ENCODE measurements at regions not wholly inside any gene's neighbourhood (a gene's known extent, or its start where the extent isn't known, plus 50 kb on each side); places are given as distances from the start of the nearest gene placed in this dataset.

DNA sequence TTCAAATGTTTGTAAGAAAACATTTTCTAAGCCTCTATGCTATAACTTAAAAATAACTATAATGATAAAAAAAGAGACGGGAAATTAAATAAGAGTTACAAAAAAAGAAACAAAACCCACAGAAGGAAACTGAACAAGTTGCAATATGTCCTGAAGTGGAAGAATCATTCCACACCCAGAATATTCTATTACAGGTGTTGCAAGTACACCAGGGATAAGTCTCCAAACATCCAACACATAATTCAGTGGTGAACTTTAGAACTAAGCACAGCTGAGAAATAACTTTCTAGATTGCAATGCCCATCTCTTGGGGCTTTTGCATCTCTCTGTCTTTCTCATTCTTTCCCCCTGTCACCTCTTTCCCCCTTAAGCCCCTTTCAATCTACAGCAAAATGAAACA, 325.2 kb downstream of the BRINP1 start:
- DNase-seq, result no peak

- no peak for DNase-seq
Observed at GRCh38 chr9:119044806-119045205, 324.4 kb downstream of the BRINP1 start.

DNA sequence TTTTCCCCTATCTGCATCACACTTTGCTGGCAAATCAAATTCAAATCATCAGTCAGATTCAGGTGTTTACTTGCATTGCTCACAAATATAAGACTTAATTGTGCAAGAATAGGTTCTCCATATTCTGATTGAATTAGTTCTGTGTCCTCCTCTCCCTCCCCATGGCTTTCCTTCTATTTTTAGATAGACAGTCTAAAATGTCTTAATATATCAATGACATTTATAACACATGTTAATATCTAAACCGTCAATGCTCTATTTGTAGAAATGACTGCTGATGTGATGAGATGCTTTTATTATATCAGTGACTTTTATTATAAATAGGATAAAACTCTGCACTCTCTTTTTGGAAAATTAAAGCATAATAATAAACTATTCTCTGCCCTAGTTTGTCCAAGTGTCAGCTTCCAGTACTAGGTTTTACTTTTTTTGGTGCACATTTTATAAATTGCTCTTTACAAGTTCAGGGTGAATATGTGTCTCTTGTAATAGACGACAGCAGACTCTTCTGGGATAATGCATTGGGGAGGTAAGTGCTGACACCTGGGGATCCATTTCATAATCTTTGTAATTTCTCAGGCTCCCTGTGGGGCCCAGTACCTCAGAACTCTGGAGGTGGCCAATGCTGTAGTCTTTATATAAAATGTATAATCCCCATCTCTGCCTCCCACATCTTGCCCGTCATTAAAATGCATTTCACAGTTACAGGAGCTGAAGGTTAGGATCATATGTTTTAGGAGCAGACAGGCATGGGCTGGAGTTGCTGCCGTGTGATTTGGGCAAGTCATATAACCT, 321.5 kb downstream of the BRINP1 start:
- no peak for DNase-seq

DNA sequence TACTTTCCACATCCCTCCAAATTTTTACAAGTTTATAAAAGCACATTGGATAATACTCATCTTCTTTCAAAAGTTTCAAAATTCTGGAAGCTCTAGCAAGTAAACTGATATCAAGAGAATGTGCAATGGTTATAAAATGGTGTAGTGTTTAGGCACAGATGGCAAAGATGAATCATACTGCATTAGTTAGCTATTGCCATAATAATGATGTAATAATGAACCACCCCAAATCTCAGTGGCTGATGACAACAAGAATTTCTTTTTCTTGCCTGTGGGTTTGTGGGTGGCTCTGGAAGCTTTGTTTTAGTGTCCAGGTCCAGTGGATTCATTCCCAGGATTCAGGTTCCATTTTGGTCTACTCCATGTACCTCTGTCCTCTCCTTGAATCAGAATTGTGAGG, 319.0 kb downstream of the BRINP1 start:
- DNase-seq, result peak; percentile 23

GRCh38 chr9:119052339-119053030, 316.8 kb downstream of the BRINP1 start:
- DNase-seq, result peak; percentile 17

DNA sequence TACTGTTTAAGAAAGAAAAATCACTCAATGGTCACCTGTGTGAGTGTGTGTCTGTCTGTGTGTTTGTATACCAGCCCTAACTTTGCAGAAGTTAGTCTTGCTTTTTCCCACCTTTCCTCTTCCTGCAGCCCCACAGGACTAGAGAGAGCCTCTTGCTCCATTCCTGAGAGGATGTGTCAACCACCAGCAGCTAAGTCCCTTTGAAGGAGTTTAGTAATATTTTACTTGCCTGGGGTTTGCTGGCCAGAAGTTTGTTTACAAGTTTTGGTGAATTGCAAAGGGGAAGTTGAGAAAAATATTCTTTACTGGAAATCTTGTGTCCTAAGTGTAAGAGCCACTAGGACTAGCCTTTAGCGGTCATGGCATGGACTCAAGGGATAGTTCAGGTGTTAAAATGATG, 316.2 kb downstream of the BRINP1 start:
- no peak for DNase-seq

GRCh38 chr9:119060629-119061385, 308.4 kb downstream of the BRINP1 start:
- DNase-seq, result no peak

DNA sequence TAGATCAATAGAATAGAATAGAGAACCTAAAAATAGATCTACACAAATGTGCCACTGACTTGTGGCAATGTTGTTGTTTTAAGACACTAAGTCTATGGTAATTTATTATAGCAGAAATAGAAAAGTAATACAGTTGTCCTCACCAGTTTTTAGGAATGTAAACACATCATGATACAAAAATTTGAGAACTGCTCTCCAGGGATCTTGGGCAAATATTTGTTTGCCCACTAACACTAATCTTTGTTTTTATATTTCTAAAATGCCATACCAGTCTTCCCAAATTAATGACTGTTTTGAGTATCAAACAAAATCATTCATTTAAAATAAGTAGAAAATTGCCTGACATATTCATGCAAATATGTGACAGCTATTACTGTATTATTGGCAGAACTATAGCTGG, 297.6 kb downstream of the BRINP1 start:
- no peak for DNase-seq

- DNase-seq, result no peak
Observed at GRCh38 chr9:119074017-119074416, 295.2 kb downstream of the BRINP1 start.

- peak; percentile 88 for DNase-seq
Observed at GRCh38 chr9:119078015-119078414, 291.2 kb downstream of the BRINP1 start.

DNA sequence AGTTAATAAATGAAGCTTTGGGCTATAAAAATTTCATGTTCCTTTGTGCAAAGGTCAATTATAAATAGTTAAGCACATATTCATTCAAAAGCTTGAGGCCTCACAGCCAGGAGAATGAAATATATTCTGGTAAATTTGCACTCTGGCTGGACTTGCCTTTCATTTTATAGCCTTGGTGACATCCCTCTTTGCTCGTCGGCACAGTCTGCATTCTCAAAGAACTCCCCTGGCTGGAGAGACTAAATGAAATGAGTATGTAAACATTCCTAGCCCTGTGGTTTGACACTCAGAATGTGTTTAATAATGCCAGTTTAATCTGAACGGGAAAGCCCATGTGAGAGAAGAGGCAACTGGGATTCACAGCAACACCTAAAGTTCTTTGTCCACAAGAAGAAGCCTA, 285.6 kb downstream of the BRINP1 start:
- no peak for DNase-seq

GRCh38 chr9:119086590-119086989, 282.6 kb downstream of the BRINP1 start:
- peak; percentile 49 for DNase-seq

GRCh38 chr9:119088002-119088547, 281.2 kb downstream of the BRINP1 start:
- no peak for DNase-seq

GRCh38 chr9:119091074-119091473, 278.2 kb downstream of the BRINP1 start:
- no peak for DNase-seq

GRCh38 chr9:119092125-119092524, 277.1 kb downstream of the BRINP1 start:
- DNase-seq, result no peak

GRCh38 chr9:119094086-119094485, 275.1 kb downstream of the BRINP1 start:
- DNase-seq, result no peak

DNA sequence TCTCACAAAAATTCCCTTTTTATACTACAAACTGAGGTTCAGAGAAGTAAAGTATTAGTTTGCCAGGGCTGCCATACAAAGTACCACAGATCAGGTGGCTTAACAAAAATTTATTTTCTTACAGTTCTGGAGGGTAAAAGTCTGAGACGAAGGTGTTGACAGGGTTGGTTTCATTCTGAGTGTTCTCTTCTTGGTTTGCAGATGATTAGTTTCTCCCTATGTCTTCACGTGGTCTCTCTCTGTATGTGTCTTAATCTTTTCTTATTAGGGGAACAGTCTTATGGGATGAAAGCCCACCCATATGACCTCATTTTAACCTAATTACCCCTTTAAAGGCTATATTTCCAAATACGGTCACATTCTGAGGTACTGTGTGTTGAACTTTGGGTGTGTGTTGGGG, 274.2 kb downstream of the BRINP1 start:
- DNase-seq, result no peak

DNA sequence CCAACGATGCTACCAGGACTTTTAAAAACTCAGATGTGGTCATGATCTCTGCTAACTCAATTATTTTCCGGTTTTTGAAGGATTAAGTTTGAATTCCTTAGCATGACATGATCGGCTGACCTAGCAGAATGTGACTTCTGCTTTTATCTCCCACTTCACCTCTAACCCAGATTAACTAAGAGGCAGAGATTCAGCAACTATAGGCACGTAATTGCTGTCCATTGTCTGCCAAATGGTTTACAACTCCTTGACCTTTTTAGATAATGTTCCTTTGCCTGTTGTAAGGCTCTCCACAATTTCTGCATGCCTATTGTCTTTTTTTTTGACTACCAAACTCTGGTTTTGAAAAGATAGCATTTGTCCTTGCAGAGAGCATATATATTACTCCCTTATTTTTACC, 268.2 kb downstream of the BRINP1 start:
- no peak for DNase-seq

DNA sequence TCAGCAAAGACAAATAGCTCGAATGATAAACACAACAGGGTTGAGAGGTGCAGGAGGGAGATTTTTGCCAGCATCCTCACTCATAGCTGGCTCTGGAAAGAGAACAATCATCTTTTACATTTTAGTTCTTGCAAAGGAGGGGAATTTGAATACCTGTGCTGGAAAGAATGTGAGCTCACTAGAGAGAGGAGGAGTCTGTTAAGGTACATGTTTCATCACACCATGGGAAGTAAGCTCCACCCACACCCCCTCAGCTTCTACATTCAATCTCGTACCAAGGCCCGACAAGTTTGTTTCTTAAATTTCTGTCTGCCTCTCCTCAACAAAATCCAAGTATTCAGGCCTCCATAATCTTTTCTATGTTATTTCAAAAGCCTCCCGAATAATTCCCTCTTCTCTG, 254.6 kb downstream of the BRINP1 start:
- DNase-seq, result peak; percentile 85
